NCI-H460 (cell line): ENCODE measurements at regions not wholly inside any gene's neighbourhood (a gene's known extent, or its start where the extent isn't known, plus 50 kb on each side); places are given as distances from the start of the nearest gene placed in this dataset.
"Not testable (repeated sequence)": the region's sequence is repeated elsewhere in the genome, so short reads cannot be mapped to it uniquely, and the experiment has no call there.

Experiments used
- DNase-seq: peaks from one replicate; pipeline ENCODE4 v3.0.0-alpha.2; 2016; ENCODE audit warnings: low read depth; ENCODE audit errors: extremely low read depth

DNA sequence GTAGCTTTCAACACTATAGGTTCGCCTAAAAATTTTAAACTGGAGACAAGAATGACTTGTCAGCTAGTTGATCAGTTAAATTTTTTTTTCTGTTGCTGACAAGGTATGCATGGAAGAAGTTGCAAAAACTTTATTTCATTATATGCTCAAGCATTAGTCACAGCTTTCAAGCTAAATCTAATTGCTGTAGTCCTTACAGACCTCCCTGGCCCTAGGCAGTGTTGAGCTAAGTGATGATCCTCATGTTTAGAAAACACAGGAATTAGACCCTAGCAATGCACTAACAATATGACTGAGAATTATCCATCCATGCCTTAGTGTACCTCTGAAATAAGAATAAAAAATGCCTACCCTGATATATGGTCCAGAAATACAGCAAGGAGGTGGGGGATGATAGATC lies 253.4 kb downstream of the SP3 start:
- no peak for DNase-seq

DNA sequence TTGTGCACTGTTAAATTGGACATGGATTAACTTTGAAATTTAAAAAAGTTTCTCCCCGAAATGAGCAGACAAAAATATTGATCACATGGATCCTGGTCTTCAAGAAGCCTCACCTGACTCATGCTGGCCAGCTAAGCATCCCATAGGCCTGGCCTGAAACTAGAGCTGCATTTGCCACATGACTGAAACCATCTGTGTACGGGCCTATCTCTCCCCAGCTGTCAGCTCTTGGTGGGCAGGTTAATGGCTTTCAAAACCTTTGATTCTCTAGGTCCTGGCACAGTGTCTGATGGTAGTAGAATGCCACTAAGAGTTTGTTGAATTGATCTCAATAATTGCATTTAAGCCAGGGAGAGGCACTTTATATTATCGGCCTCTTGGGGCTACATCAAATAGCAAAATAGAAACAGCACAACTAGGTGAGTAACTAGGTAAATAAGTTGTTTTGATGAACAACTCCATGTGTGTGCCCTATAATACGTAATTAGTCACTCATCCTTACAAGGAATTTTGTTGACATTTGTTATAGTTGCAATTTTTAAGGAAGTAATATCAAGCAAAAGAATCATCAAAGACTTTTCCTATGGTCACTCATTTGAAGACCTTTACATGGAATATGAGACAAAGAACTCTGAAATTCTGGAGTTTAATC lies 251.1 kb downstream of the SP3 start:
- DNase-seq: no peak

DNA sequence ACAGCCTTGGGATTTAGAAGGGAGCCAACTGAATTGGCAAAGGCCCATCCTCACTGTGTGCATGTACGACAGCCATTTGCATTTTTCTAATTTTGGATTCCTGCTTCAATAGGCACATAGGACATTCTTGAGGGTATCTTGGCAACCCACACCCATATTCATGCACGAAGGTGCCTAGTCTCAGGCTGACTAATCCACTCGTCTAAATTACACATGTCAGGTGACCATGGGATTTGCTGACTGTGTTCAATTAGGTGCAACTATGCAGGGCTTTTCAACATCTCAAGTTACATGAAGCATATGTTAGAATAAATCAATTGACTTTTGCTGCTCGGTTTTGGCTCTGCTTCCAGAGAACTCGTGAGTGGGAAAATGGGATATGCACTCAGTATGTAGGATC lies 249.7 kb downstream of the SP3 start:
- DNase-seq: no peak

DNA sequence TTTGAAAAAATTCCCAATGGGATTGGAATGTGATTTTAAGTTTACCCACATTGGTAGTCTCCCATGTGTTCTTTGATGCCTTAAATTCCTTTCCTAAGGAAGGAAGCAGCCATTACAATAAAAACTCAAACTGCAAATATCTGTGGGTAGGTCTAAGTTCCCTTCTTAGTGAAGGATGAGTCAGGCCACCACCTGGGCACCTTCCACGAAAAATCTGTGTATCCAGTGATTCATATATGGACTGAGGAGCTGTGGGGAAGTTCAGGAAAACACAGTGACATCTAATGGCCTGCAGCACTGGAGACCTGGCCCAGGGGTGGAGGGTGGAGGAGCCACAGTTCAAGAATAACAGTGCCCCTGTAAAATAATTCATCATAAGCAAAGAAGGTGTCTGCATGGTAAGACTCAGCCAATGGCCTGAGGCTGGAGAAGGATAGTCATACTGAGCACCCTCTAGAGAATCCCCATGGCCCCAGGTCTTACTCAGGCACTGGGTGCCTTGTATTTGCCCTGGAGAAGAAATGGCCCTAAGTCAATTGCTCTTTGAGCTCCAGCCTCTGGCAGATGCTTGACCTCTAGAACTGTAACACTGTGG lies 248.6 kb downstream of the SP3 start:
- DNase-seq: no peak

DNA sequence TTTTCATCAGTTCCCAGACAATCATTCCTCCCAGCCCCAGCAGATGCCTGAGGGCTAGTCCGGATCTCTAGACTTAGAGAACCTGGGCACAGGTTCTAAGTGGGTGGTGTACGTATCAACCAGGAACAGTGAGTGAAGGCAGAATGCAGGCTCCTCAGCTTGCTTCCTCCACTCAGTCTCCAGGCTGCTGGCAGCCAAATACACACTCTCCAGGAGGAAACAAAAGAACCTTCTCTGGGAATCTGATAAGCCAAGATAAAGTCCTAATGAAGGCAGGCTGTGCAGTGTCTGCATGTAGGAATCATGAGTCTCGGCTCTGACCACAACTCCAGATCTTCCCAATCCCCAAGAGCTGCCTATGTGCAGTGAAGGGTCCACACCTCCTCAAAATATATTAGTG lies 245.7 kb downstream of the SP3 start:
- no peak for DNase-seq

DNA sequence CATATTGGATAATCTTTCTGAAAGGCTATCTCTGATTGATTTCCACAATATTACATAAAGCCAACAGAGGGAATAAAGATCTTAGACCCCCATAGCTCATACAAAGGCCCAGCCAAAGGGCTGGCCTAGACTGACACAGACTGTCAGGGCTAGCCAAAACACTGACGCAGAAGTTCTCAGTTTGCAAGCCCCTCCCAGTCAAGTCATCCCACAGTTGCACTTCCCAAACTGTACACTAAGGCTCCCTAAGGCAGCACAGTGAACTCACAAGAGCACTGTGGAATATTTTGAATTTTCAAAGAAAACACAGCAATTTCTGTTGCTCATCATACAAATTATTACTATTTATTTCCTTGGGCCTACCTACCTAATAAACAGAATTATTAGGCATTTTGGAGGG lies 244.9 kb downstream of the SP3 start:
- DNase-seq: no peak

DNA sequence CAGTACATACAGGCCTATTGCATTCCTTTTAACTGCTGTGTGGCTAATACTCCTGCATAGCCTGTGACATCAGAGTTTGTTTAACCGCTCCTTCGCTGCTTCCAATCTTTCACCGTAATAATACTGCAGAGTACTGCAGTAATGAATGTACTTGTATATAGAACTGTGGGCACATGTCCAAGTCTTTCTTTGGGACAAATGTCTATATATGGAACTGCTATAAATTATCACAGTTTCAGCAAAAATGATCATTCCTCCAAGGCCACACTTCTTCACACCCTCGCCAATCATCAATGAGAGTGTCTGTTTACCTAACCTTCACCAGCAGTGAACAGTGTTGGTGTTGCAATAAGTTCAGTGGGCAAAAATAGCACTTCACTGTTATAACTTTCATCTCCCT lies 230.4 kb downstream of the SP3 start:
- DNase-seq: no peak

DNA sequence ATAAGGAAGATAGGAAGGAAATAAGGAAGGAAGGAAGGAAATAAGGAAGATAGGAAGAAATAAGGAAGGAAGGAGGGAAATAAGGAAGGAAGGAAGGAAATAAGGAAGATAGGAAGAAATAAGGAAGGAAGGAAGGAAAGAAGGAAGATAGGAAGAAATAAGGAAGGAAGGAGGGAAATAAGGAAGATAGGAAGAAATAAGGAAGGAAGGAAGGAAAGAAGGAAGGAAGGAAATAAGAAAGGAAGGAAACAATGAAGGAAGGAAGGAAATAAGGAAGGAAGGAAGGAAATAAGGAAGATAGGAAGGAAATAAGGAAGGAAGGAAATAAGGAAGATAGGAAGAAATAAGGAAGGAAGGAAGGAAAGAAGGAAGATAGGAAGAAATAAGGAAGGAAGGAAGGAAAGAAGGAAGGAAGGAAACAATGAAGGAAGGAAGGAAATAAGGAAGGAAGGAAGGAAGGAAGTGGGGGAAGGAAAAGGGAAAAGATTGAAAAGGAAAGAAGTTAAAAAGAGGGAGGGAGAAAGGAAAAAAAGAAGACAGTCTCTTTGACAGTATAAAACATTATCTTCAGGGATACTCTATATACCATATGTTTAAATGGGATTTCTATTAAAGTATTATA lies 227.1 kb downstream of the SP3 start:
- not testable (repeated sequence) for DNase-seq

DNA sequence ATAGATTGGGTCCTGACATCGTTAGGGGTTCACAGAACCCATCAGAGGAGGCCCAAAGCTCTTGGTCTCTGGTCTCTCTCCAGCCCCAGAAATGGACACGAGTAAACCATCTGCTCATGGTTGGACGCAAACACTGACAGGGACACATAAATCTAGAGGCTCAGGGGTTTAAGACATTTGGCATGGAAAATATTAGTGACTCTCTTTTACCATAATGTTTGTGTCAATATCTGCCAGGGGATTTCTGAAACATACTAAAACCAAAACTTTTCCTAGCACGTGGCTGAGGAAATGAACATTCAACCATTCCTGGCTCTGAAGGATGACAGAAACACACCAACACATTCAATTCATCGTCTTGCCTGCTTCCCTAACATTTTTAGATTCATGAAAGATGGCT lies 226.2 kb downstream of the SP3 start:
- no peak for DNase-seq

DNA sequence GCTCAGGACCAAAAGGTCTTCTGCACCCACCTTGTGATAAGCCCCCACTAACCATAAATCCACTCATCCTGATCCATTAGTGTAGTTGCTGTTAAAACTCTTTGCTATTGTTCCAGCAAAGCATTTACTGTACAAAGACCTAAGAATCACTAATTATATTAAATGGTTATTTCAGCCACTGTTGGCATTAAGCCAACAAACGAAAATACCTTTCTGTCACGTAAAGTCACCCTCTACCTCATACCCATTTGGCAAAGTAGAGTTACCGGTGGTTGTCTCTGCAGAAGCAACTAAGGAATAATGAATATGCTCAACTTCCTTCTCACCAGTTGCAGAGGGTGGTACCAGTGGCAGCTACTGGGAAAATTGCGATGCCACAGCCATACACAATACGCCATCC lies 224.5 kb downstream of the SP3 start:
- no peak for DNase-seq

DNA sequence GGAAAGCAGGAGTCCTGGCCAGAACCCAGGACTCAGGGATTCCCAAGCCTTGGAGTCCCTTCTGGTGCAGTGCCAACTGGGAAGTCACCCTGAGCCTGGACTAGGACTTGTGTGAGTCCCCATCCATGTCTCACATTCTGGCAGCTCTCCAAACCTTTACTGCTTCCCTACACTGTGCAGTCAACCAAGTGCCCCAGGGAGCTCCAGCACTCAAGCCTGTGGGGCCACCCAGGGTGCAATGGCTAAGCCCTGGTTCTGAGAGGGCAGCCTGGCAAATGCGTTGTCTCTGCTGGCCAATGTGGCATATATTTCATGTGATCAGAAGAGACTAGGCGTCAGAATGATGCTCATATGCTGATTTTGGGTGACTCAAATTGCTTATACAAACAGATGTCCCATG lies 223.4 kb downstream of the SP3 start:
- no peak for DNase-seq

DNA sequence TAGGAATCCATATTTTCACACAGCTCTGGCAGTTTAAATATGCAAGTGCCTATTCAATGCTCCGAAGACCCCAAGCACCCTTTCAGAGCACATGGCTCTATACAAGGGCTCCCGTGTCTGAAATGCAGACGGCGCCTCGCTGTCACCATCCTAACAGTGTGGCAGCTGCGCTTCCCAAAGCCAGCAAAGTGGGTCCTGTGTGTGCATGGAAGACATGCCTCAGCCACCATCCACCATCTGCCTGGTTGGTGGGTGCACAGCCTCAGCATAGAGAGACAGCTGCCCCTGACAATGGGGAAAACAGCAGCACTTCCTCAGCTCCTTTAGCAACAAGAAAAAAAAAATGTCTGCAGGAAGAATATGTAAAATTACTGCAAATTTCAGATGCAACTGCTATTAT lies 218.1 kb downstream of the SP3 start:
- no peak for DNase-seq

DNA sequence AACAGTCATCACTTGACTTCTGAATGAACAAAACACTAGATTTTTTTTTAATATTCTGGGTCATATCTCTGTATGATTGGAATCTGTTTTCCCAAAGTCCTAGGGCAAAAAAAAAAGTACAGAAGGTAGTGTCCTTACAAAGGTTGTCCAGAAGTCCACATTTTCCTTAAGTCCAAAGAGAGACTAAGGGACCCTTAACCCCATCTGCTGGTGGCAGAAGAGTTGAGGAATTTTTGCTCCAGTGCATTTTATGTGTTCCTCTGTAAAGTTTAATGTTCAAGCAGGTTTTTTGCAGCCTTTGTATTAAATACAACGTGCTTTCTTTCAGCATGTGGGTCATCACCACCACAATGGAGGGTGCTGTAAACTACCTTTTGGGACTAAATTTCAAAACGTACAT lies 215.9 kb downstream of the SP3 start:
- DNase-seq: peak; percentile 19

DNA sequence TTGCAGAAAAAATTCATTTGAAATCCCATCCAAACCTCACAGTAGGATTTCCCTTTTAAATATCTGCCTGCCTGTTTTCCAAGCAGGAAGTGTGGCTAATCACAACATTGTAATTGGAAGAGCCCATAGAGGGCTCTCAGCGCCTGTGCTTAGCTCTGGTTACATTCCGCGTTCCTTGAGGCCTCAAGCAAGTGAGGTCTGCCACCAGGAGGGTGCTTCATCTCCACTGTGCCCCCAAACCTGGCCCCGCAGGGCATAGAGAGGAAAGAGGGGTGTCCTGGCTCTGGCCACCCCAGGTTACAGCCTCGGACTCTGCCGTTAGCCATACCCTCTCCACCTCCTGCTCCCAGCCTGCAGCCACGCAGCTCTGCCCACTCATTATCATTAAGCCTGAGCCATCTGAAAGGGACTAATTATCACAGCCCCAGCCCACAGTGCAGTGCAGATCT lies 214.8 kb downstream of the SP3 start:
- DNase-seq: no peak

DNA sequence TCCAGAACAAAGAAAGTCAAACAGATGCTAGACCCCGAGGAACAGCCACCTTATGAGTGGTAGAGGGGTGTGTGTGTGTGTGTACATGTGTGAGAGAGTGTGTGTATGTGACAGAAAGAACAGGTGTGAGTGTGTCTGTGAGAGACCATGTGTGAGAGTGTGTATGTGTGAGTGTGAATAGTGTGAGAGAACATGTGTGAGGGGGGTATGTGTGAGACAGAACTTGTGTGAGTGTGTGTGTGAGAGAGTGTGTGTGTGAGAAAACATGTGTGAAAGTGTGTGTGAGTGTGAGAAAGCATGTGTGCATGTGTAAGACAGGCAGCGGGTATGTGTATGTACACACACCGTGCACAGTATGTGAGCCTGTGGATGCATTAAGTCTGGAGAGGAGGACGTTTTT lies 214.3 kb downstream of the SP3 start:
- no peak for DNase-seq

DNA sequence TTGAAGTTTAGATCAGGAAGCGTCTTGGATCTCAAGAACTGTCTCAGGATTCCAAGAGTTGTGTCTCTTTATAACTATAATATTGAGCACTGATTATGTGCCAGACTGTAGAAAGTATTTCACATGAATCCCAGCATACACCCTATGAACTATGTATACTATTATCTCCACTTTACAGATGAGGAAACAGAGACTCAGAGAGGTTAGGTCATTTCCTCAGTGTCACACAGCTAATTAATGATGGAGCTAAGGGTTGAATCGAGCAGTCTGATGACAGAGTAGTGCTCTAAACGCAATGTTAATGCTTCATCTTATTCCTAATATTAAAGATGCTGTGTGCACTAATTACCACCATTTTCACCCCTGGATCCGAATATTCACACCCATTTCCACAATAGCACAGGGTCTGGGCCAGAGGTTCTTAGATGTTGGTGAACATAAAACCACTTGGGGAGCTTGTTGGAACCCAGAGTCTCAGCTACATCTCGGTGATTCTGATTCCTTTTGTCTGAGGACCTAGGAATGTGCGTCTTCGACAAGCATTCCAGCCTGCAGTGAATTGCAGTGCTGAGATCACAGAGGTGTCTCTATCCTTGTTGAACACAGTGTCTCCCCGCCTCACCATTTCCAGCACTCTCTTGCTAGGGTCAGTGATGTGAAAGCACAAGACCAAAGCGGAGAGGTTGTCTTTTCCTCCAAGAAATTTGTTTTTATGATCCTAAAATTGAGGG lies 213.8 kb downstream of the SP3 start:
- no peak for DNase-seq

DNA sequence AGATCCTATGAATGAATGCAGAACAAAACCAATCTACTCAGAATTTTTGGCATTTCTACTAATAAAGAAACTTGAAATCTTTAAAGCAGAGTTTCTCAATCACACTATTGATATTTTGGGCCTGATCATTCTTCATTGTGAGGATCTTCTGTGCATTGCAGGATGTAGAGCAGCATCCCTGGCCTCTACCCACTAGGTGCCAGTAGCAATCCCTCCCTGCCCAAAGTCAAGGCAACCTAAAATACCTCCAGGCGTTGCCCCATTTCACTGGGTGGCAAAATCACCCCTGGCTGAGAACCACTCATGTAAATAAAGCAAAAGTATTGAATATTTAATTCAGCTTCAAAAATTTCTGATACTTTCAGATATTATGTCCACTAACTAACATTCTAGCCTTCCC lies 213.0 kb downstream of the SP3 start:
- no peak for DNase-seq

DNA sequence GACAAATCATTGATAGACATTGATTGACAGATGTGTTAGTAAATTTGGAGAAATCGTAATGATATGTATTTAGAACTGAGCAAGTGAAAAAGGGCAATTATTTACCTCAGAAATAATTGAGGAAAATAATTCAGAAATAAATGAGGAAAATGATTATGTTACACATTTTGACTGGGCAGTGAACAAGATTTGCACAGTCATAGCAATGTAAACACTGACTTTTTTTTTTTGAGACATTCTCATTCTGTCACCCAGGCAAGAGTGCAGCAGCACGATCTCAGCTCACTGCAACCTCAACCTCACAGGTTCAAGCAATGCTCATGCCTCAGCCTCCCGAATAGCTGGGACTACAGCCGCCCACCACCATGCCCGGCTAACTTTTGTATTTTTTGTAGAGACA lies 211.7 kb downstream of the SP3 start:
- no peak for DNase-seq

DNA sequence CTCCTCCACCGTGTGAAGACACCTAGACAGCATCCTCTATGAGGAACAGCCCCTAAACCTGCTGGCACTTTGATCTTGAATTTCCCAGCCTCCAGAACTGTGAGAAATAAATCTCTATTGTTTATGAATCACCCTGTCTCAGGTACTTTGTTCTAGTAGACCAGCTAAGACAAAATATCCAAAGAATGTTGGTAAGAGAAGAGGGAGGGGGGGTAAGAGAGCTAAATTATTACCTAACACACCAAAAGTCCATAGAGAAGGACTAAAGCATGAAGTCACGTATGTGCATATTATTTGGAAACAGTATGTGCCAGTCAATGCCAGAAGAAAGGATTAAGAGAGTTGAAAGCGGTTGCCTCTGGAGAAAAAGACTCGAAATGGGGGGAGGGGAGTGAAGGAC lies 211.0 kb downstream of the SP3 start:
- DNase-seq: no peak

DNA sequence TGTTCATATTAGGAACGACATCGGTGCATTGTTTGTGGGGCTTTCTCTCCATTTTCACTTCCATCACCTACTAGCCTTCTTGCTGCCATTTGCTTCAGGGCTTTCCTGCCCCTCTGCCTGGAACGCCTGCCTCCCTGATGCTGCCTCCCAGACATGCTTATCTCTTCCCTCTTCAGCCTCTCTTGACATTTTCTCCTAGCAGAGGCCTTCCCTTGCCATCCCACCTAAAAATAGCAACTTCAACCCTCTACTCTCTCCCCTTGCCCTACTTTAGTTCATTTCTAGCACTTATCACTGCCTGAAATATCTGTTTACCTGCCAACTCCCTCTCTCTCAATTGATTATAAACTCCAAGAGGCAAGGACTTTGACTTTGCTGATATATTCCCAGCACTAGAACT lies 210.3 kb downstream of the SP3 start:
- no peak for DNase-seq

DNA sequence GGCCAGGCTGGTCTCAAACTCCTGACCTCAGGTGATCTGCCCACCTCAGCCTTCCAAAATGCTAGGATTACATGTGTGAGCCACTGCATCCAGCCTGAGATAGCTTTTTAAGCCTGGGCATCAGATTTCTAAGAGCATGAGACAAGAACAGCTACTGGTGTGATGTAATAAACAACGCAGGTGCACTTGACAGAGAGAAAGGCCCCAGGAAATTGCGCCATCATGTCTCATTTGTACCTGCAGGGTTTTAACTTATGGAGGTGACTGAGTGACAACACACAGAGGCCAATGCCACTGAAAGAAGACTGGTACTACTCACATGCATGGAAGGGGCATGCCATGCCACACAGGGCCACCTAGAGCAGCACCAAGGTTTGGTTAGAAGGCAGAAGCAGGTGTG lies 209.4 kb downstream of the SP3 start:
- no peak for DNase-seq

DNA sequence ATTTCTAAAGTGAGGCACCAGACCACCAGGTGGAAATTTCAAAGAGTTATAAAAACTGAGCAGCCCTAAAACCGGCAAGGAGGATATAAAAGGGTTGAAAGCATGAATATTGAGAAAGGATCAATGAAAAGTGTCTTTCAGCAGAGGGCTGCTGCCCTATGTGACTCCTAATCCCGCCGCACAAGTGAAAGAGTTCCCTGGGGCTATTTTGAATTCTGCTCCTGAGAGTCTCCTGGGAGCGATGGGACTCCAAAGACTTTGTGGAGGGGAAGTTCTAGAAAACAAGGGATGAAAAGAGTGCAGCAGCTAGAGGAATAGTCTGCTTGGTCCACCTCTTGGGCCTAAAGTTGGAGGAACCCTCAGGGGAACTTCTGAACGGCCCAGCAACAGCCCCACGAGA lies 205.2 kb downstream of the SP3 start:
- no peak for DNase-seq
